MCF 10A (cell line): ENCODE measurements at regions not wholly inside any gene's neighbourhood (a gene's known extent, or its start where the extent isn't known, plus 50 kb on each side); places are given as distances from the start of the nearest gene placed in this dataset.

Experiments used
- BruUV-seq: library from RNA; stranded (reverse); fragments of 400-500 nt; replicated peaks from 2 replicates; lab custom pipeline; 2021; lab: Mats Ljungman, UMichigan
- CTCF ChIA-PET: fragments of 300-600 bp; sonication (Branson Sonifier 250); formaldehyde crosslinking; extraction: SDS; loops from one replicate; lab custom pipeline; 2021; ENCODE audit warnings: antibody characterized with exemption, inconsistent platforms; lab: Yijun Ruan, JAX
- POLR2A ChIA-PET: fragments of 300-600, 350-650 bp; sonication (Branson Sonifier 250); formaldehyde crosslinking; extraction: SDS; loops from one replicate; lab custom pipeline; 2020; ENCODE audit warnings: antibody characterized with exemption, inconsistent platforms; lab: Yijun Ruan, JAX
- DNase-seq: peaks from one replicate; pipeline ENCODE4 v3.0.0-alpha.2; 2018; ENCODE audit not compliant: unreplicated experiment
- H3K27ac Mint-ChIP-seq: one replicate; pipeline ENCODE4 v1.8.0; 2022; ENCODE audit warnings: mild to moderate bottlenecking, low read depth, mixed read lengths; ENCODE audit not compliant: unreplicated experiment
- H3K27me3 Mint-ChIP-seq: one replicate; pipeline ENCODE4 v1.8.0; 2022; ENCODE audit warnings: mixed read lengths; ENCODE audit not compliant: insufficient read depth, unreplicated experiment
- H3K36me3 Mint-ChIP-seq: one replicate; pipeline ENCODE4 v1.8.0; 2022; ENCODE audit warnings: mild to moderate bottlenecking, moderate library complexity, mixed read lengths; ENCODE audit not compliant: insufficient read depth, unreplicated experiment
- H3K4me1 Mint-ChIP-seq: one replicate; pipeline ENCODE4 v1.8.0; 2022; ENCODE audit warnings: mixed read lengths; ENCODE audit not compliant: insufficient read depth, unreplicated experiment
- H3K4me3 Mint-ChIP-seq: one replicate; pipeline ENCODE4 v1.8.0; 2022; ENCODE audit warnings: mild to moderate bottlenecking, moderate library complexity, mixed read lengths; ENCODE audit not compliant: unreplicated experiment
- H3K9me3 Mint-ChIP-seq: one replicate; pipeline ENCODE4 v1.8.0; 2022; ENCODE audit warnings: mixed read lengths; ENCODE audit not compliant: unreplicated experiment
- CTCF ChIP-seq: fragments of 200-600 bp; IDR thresholded peaks from one replicate; pipeline ENCODE4 v1.8.0; 2022; ENCODE audit warnings: antibody characterized with exemption, mild to moderate bottlenecking; ENCODE audit not compliant: unreplicated experiment
- intact Hi-C: fragments of 100-400 bp; cut with micrococcal nuclease; formaldehyde crosslinking; loops from 2 replicates; pipeline ENCODE4 v1.14.1; 2022

GRCh38 chr22:22716136-22716665 lies 71.8 kb downstream of the GGTLC2 start:
- ChIA-PET POLR2A (interaction anchor here (0.9 kb wide), 1 partner anchor 12 kb away, joined by 3 read pairs; no protein-coding TSS in a partner anchor), CTCF (interaction anchor here (0.6 kb wide), 2 partner anchors 13 to 1053 kb away, joined by 3 to 4 read pairs; no protein-coding TSS in a partner anchor)
- Mint-ChIP-seq H3K4me3 (no peak overlapping the region), H3K27me3 (no peaks in the 10 kb centered on the region), H3K9me3 (no peaks in the 10 kb centered on the region), H3K36me3 (no peaks in the 10 kb centered on the region), H3K4me1 (peaks cover 5% of the 10 kb centered on the region), H3K27ac (no peak overlapping the region)
- intact Hi-C loops = no loop called here
- no peak for DNase-seq
- no peak for TF ChIP-seq CTCF
- no TSS peak for BruUV-seq

GRCh38 chr22:22717664-22718063 lies 73.2 kb downstream of the GGTLC2 start:
- DNase-seq = no peak
- no peak for TF ChIP-seq CTCF
- Mint-ChIP-seq H3K27me3 (no peaks in the 10 kb centered on the region), H3K27ac (no peak overlapping the region), H3K4me3 (no peak overlapping the region), H3K4me1 (peaks cover 5% of the 10 kb centered on the region), H3K9me3 (no peaks in the 10 kb centered on the region), H3K36me3 (no peaks in the 10 kb centered on the region)
- no TSS peak for BruUV-seq
- intact Hi-C loops = no loop called here
- POLR2A ChIA-PET = no interaction called here
- CTCF ChIA-PET = interaction anchor here (1.4 kb wide), 2 partner anchors 8 to 32 kb away, joined by 3 to 7 read pairs; no protein-coding TSS in a partner anchor

GRCh38 chr22:22720201-22720723 lies 75.8 kb downstream of the GGTLC2 start:
- POLR2A ChIA-PET = interaction anchor here (0.6 to 1.6 kb wide), 2 partner anchors 10 to 1005 kb away, joined by 3 to 4 read pairs; no protein-coding TSS in a partner anchor
- intact Hi-C loops = no loop called here
- peaks cover 5% of the 10 kb centered on the region for H3K4me1 Mint-ChIP-seq
- no peak overlapping the region for H3K4me3 Mint-ChIP-seq
- no peak overlapping the region for H3K27ac Mint-ChIP-seq
- H3K9me3 Mint-ChIP-seq = no peaks in the 10 kb centered on the region
- H3K36me3 Mint-ChIP-seq = no peaks in the 10 kb centered on the region
- peak; percentile 38 for TF ChIP-seq CTCF
- H3K27me3 Mint-ChIP-seq = no peaks in the 10 kb centered on the region
- peak; percentile 69 for DNase-seq
- BruUV-seq = no TSS peak
- CTCF ChIA-PET = interaction anchor here (0.7 to 2.6 kb wide), 6 partner anchors 8 to 140 kb away, joined by 3 to 13 read pairs (median 4); no protein-coding TSS in a partner anchor

- CTCF ChIA-PET = interaction anchor here (0.7 to 2.6 kb wide), 6 partner anchors 9 to 139 kb away, joined by 3 to 13 read pairs (median 4); no protein-coding TSS in a partner anchor
Measured at GRCh38 chr22:22720724-22721261, 76.4 kb downstream of the GGTLC2 start.

More at GRCh38 chr22:22720724-22721261, 76.4 kb downstream of the GGTLC2 start:
- POLR2A ChIA-PET = interaction anchor here (0.6 to 1.6 kb wide), 2 partner anchors 9 to 1005 kb away, joined by 3 to 4 read pairs; no protein-coding TSS in a partner anchor
- no TSS peak for BruUV-seq
- H3K4me1 Mint-ChIP-seq = peaks cover 5% of the 10 kb centered on the region
- intact Hi-C loops = no loop called here
- no peaks in the 10 kb centered on the region for H3K27me3 Mint-ChIP-seq
- H3K9me3 Mint-ChIP-seq = no peaks in the 10 kb centered on the region
- TF ChIP-seq CTCF = no peak
- peak; percentile 59 for DNase-seq
- no peak overlapping the region for H3K27ac Mint-ChIP-seq
- H3K4me3 Mint-ChIP-seq = no peak overlapping the region
- no peaks in the 10 kb centered on the region for H3K36me3 Mint-ChIP-seq
